GM19023 (cell line): ENCODE measurements at regions not wholly inside any gene's neighbourhood (a gene's known extent, or its start where the extent isn't known, plus 50 kb on each side); places are given as distances from the start of the nearest gene placed in this dataset.

ENCODE experiments used
- ATAC-seq: cut with Tn5 transposase; IDR thresholded peaks from one replicate; pipeline ENCODE4 v1.9.1; 2021; ENCODE audit warnings: mild to moderate bottlenecking, moderate library complexity; ENCODE audit not compliant: unreplicated experiment

DNA sequence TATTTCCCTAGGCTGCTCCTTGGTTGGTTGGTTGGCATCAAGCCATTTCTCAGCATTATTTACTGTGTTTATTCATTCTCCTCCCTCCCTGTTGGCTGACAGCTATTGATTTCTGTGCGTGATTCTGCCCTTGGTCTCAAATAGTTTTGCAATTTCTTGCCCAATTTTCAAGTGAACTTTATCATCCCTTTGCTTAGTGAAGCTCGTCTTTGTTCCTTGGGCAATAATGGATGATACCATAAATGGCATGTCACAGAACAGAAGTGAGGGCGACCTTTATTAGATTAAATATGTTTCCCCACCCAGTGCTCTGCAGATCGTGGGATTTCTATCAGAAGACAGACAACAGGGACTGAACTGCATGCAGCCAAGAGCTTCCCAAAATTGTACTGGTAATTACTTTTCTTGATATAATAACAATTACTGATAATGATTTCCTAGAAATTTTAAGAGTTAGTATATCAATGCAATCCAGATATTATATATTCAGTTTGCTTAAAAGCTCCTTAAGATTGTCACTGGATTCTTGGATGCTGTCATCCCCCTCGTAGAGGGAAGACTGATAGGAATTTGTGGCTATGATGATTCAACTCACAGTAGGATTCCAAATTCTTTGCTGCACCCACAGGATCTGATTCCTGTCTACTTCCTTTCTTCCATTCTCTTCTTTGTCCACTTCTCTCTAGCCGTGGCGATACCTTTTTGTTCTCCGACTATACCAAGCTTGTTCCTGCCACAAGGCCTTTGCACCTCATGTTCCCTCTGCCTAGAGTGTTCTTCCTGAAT is 122.1 kb upstream of the KAZN start:
- no peak for ATAC-seq

DNA sequence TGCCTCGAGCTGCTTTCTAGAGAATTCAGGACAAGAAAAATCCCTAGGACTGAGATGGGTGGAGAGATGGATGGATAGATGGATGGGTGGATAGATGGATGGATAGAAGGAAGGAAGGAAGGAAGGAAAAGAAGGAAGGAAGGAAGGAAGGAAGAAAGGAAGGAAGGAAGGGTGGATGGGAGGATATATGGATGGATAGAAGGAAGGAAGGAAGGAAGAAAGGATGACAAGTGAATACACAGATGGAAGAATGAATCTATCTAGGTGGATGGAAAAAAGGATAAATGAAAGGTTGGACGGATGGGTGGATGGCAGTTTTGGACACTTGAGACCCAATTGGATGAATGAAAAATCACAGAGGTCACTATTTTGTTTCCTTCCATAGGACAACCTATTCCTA is 120.4 kb upstream of the KAZN start:
- ATAC-seq = no peak

DNA sequence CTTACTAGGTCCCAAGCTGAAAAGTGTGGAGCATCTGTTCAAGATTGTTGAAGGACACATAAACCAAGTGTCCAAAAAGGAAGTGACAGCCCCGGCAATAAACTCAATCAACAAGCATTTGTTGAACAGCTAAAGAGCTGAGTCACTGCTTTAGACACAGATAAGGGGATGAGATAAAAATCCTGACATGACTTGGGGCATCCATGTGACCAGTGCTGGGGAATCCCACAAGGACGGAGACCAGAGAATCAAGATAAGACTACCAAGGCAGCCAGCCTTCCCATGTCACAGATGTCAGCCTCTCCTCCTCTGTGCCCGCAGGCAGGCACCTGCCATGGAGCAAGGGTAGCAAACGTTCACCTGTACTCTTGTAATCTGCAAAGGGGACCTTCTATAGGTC is 118.6 kb upstream of the KAZN start:
- ATAC-seq = no peak

DNA sequence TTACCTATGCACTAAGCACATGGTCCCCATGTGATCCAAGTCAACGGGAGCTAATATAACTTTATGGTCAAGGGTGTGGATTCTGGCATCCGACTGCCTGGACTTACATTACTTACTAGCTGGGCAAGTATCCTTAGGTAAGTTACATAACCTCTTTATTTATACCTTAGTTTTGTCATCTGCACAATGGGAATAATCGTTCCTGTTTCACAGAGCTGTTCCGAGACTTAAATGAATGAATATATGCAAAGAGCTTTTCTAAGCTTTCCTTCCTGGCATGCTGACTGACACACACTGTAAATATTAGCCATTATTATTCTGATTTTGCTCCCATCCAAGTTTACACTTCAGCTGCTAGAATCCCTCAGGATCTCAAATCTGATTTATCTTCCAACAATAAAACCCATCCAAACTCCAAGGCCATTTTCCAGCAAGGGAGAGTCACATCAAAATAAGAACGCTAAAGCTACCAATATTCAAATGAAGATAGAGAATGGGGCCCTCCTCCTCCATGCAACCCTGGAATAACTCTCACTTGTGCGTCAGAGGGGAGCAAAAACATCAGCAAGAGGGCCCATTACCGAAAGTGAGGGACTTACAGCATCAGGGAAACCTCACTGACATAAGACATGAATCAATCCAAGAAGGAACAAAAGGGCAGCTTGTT is 115.6 kb upstream of the KAZN start:
- ATAC-seq = no peak

DNA sequence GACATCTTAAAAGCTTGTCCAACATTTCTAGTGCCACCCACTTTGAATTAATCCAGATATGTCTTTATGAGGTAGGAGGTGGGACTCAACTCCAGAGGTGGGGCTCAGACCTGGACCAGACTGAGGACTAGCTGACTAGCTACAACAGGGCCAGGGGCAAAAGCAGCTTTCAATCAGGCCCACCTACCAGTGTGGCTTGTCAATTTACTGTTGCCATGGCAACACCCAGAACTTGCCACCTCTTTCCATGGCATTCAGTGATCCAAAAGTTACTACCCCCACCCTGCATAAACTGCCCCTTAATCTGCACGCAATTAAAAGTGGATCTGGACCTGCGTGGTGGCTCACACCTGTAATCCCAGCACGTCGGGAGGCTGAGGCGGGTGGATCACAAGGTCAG is 113.2 kb upstream of the KAZN start:
- ATAC-seq = no peak

DNA sequence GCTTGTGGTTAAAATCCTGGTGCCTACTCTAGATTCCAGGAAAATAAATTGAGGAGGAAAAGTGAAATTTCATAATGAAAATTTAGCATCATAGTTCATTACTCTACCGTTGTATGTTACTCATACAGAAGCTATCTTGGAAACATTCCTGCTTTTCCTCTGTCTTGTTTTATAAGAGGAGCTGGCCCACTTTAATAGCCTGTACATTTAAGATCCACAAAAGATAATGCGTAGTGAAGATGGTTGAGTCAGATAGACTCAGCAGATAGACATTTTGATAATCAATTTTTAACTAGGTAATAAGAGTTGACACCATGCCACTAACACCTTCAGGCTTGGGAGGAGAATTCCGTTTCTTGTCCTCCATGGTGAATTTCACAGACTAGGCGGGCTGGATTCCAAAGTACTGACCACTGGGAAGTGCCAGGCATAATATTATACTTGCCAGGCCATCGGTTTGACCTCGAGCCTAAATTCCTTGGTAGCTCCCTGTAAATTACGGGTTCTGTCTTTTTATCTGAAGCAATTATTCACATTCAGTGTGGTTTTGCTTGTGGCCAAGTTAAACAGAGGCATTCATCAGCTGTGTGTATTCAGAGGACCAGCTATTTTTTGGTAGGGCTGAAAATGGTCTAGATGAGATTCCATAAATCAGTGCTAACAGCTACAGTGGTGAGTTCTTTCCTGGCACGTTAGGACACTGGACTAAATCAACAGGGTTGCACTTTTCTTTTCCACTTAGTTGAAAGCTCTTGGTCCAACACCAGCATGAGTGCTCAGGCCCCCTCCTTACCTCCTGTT is 111.9 kb upstream of the KAZN start:
- no peak for ATAC-seq

DNA sequence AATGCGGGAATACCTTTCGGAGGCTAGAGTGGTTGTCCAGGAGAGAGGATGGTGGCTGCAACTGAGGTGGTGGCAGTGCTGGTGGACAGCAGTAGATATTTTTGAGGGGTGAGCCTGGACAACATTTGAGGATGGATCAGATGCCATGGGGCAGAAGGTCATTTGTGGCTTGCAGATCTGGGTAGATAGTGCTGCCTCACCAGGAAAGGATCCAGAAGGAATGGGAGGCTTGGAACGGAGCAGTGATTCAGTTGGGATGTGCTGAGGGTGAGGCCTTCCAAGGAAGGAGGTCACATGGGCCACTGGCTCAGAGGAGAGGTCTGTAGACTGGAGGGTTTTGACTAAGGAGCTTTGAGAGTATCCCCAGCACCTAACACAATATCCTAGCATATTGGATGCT is 110.8 kb upstream of the KAZN start:
- ATAC-seq = no peak

DNA sequence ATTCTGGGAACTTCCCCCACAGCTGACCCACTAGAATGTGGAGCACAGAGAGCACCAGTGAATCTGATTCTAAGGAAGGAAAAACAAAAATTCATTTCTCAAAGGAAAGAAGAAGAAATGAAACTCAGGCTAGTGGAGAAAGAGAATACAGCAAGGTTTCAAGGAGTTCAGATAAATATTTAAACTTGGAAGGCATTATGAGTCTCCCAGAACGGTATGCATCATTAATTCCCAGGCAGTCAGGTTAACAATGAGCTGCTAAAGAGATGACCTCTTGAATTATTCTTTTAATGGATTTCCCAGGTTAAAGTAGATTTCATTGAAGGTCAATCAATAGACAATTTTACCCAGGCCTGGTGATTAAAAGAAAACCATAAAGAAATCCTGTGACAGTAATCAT is 103.6 kb upstream of the KAZN start:
- no peak for ATAC-seq

DNA sequence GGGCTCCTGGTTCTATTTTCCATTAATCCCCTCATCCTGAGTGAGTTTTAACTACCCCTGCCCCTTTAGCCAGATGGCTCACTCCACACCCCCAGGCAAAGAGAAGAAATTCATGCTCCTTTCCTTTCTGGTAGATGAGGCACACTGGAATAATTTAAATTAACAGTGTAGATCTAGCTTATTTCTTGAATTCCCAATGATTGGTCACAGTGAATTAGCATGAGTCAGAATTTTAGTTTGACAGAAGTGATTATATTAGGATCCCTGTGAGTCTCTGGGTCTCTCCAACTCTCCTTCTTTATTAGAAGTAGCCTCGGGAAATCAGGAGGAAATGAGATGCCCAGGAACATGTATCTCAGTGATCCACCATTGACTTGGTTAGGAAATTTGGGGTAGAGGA is 103.1 kb upstream of the KAZN start:
- ATAC-seq = no peak

DNA sequence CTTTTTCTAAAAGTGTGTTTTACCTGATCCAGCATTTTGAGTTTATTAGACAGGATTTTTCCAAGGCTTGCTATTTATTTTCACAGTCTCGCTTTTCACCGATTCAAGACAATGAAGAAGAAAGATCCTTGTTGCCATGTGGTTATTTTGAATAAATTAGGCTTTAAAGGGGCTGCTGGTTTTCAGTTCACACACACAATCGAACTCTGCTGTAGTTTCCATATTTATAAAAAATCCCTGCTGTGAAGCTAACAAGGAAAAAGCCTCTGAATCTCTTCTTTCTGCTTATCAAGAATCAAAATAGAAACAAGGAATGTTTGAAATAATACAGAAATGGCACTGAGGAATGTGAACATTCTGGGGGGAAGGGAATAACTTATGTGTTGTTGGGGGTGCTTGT is 102.5 kb upstream of the KAZN start:
- no peak for ATAC-seq

DNA sequence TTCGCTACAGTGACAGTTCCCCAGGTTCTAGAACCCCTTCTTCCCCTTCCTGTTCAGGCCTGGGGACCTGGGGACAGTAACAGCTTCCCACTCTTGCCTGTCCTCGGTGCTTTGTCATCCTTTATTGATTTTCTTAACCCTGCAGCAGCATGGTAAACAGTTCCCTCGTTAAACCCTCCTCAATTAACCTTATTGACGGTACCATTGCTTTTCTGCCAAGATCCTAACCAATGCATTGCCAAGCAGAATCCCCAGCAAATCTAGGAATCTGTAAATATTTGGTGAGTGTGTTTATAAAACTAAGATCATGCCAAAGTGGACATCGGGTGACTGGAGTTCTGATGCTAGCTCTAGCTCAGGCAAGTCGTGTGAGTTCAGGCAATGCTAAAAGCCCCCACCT is 99.6 kb upstream of the KAZN start:
- ATAC-seq = no peak

DNA sequence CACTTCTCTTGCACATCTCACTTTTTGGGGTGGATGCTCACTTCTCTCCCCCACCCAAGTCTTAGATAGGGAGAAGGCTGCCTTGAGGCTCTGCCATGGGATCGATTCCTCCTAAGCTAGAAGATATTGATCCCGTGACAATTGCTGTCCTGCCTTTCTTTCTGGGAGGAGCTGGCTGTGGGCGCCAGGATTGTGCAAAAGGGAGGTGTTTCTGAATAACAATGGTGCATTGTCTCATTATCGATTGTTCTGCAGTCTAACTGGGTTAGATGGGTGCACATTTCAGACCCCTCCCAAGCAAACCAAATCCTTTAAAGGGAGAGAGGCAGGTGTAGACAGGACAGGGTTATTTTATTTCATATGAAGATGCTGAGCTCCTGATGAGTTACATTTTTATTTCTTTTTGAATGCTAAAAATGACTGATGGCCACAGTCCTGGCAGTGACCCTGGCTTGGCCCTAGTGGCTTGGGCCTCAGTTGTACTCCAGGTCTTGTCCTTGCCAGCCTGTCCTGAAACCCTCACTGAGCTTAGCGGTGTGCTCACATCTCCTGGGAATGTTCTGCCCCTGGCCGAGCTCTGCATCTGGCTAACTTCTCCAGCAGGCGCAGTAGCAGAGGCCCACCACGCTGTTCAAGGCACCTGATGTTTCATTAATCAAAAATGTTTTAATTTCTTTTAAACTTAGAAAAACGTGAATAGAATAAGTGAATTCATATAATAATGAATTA is 99.0 kb upstream of the KAZN start:
- no peak for ATAC-seq

DNA sequence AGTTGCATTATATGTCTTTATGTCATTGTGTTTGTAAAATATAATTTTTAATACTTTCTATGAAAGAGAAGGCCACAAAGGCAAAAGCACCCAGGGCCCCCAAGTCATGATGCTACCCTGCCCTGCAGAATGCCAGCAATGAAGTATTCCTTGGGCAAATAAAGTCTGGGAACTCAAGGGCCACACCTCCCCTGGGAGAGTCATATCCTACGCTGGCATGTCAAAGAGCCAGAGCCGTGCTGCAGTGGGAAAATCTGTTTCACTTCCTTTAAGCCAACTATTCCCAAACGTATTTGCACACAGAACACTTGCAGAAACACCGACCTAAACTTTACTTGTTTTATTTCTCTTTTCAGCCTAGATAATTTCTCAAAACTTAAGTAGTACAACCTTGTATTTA is 98.4 kb upstream of the KAZN start:
- no peak for ATAC-seq

DNA sequence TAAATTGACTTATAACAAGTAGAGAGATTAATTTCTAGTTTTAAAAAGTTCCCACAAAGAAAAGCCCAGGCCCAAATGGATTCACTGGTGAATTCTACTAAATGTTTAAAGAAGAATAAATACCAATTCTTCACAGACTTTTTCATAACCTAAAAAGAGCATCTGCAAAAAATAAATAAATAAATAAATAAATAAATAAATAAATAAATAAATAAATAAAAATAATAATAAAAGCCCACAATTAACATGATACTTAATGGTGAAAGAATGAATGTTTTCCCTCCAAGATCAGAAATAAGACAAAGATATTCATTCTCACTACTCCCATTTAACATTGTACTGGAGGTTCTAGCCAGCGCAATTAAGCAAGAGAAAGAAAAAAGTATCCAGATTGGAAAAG is 97.6 kb upstream of the KAZN start:
- ATAC-seq = no peak

DNA sequence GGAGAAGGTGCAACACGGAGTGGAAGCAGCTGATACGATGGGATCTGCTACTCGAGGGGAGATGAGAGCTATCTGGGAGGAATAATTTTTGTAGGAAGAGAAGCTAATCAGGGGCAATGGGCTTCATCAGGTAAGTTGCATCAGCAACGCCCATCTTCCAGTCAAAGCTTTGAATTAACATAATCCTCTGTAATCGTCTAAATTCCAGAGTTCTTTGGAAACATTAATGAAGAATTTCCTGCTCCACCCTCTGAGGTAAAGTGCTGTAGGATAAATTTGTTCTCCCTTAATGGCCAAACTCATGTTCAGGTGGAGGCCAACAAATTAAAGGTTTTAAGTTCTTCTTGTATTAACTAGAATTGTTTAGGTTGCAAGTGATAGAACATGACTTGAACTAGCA is 94.0 kb upstream of the KAZN start:
- no peak for ATAC-seq

DNA sequence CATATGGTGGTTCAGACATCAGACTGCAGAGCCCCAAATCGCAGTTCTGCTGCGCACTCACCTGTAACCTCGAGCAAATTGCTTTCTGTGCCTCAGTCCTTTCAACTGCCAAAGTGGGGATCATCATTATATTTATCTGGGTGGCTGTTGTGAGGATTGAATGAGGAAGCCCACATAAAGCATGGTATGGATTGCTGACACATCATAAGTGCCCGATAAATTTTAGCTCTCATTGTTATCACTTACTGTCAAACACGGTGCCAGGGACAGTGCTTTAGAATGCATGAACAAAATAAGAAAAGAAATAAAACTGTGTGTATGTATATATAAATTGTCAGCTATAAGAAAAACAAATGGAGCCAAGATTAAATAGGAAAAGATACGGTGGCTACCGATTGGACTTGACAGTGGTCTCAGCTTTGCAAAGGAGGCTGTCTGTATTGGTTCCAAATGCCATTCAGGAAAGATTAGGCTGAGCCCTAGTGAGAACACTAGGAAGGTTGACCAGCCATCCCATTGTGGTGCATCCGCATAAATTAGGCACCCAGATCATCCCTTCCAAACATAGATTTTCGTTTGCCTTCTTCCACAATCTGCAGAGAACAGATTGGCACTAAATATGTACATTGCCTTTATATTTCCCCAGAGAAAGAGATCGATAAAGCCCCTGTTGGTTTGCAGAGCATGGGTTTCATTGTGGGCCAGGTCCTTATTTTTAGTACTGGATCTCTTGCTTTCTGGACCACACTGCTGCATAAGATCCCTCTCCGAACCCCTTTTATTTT is 91.8 kb upstream of the KAZN start:
- ATAC-seq = no peak

DNA sequence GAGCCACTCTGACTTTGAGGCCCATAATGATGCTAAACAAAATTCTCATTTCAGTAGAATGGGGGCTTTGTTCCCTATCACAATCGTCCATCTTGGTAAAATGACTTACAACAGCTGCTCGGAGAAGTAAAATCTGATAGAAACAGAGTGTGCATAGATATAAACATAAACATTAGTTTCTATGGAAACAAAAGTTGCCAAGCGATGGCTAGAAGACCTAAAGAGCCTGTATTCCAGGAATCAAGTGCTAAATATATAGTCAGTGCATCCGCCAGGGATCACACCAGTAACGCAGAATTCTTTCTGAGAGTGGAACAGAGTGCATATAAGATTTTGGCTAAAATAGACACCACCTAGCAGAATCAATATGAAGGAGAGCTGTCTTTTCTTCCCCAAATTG is 91.2 kb upstream of the KAZN start:
- no peak for ATAC-seq

DNA sequence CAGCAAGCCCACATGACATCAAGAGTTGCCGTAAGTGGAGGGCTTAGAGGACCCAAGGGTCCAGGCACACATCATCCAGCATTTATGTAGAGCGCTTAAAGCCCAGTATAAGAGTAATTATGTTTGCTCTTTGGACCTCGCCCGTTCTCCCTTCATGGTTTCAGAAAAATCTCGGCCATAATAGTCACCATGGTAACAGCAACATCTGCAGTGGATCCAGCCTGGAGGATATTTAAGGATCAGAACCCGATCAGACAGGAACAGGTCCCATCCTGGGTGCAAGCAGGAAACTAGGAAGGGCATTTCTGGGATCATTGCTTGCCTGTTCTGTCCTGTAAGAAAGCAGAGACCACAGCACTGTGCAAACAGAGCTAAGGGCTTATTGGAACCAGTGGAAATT is 89.9 kb upstream of the KAZN start:
- no peak for ATAC-seq

DNA sequence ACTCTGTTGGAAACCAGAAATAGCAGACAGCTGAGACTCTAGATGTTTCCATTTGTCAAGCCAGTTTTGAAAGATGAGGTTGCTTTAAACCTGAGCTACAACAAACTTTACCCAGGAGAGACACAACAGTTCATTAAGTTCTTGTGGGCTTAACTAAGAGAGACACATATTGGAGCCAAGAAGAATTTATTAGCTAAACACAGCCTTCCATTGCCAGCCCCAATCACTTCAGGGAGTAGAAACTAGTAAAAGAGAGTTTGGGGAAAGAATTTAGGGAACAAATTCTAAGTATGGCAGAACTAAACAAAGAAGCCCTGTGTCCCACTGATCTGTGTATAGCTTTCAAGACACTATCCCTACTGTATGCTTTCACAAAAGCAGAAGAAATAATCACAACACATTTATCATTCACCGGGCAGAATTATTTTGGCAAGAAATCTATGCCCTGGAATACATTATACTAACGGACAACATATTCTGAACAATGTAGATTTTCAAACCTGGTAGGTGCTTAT is 87.3 kb upstream of the KAZN start:
- ATAC-seq = no peak

DNA sequence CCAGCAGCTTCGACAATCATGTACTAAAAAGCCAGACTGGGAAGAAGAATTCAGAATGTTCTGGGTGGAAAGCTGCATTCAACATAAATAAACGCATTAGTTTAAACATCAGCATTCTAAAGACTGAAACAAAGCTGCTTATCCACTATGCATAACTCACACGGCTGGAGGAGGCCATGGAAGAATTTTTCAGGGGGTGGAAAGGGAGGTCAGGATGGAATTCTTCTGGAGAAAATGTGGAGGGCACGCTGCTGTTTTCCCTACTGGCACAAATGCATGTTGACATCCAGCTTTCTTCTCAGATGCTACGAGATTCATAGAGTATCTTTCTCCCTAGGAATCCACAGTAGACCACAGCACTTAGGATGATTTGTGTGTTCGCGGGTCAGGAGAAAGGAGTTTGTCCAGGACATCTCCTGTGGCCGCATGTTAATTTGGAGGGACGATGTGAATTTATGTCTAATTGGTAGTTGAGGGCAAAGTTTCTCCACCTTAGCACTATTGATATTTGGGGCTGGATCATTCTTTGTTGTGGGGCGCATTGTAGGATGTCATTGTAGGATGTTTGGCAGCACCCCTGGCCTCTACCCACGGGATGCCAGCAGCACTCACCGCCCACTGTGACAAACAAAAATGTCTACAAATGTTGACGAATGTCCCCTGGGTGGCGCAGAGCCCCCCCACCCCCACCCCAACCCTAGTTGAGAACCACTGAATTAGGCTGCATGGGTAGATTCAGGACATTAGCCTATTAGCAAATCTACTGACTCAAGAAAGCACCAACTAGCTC is 86.5 kb upstream of the KAZN start:
- no peak for ATAC-seq
